ENCODE measurements at regions not wholly inside any gene's neighbourhood (a gene's known extent, or its start where the extent isn't known, plus 50 kb on each side); places are given as distances from the start of the nearest gene placed in this dataset.
"Not testable (repeated sequence)": the region's sequence is repeated elsewhere in the genome, so short reads cannot be mapped to it uniquely, and the experiment has no call there.

DNA sequence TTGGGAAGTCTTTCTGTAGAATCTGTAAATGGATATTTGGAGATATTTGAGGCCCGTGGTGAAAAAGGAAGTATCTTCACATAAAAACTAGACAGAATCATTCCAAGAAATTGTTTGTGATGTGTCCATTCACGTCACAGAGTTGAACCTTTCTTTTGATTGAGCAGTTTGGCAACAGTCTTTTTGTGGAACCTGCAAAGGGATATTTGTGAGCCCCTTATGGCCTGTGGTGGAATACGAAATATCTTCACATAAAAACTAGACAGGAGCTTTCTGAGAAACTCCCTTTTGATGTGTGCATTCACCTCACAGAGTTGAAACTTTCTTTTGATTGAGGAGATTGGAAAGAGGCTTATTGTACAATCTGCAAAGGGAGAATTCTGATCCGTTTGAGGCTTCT lies 2980.4 kb downstream of the TUBA3C start:
- DNase-seq (ENCODE audit: low spot score in 2 of 2) = peak in 1 of 2 donors; percentile 32
- intact Hi-C loops (cut with DNase I; ENCODE audit: low total_unique reads); H3K4me3 ChIP-seq (ENCODE audit: low read depth, poor library complexity, severe bottlenecking): not testable (repeated sequence)
- WGBS, 2 donors = 26 to 41% methylated on average over 3 to 4 of the region's 4 CpGs

DNA sequence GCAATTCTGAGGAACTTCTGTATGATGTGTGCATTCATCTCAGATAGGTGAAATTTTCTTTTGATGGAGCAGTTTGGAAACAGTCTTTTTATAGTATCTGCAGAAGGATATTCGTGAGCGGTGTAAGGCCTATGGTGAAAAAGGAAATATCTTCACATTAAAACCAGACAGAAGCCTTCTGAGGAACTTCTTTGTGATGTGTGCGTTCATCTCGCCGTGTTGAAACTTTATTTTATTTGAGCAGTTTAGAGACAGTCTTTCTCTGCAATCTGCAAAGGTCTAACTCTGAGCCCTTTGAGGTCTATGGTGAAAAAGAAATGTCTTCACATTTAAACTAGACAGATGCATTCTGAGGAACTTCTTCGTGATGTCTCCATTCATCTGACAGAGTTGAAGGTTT lies 3021.0 kb downstream of the TUBA3C start:
- WGBS, 2 donors = 47 to 57% methylated on average over 6 of the region's 6 CpGs
- intact Hi-C loops (cut with DNase I; ENCODE audit: low total_unique reads); H3K4me3 ChIP-seq (ENCODE audit: low read depth, poor library complexity, severe bottlenecking): not testable (repeated sequence)
- peak in 1 of 2 donors; percentile 76 for DNase-seq (ENCODE audit: low spot score in 2 of 2)

DNA sequence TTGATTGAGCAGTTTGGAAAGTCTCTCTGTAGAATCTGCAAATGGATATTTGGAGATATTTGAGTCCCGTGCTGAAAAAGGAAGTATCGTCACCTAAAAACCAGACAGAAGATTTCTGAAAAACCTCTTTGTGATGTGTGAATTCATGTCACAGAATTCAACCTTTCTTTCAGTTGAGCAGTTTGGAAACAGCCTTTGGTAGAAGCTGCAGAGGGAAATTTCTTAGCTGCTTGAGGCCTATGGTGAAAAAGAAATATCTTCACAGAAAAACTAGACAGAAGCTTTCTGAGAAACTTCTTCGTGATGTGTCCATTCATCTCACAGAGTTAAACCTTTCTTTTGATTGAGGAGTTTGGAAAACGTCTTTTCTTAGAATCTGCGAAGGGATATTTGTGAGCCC lies 3022.7 kb downstream of the TUBA3C start:
- intact Hi-C loops (cut with DNase I; ENCODE audit: low total_unique reads); H3K4me3 ChIP-seq (ENCODE audit: low read depth, poor library complexity, severe bottlenecking); DNase-seq (ENCODE audit: low spot score in 2 of 2): not testable (repeated sequence)
- 22 to 40% methylated on average over 1 to 2 of the region's 5 CpGs for WGBS, 2 donors

DNA sequence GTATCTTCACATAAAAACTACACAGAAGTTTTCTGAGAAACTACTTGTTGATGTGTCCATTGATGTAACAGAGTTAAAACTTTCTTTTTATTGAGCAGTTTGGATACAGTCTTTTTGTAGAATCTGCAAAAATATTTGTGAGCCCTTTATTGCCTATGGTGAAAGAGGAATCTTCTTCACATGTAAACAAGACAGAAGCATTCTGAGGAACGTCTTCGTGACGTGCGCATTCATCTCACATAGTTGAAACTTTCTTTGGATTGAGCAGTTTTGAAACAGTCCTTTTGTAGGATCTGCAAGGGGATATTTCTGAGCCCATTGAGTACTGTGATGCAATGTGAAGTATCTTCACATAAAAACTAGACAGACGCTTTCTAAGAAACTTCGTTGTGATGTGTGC lies 3023.6 kb downstream of the TUBA3C start:
- DNase-seq (ENCODE audit: low spot score in 2 of 2) = peak in 1 of 2 donors; percentile 86
- H3K4me3 ChIP-seq (ENCODE audit: low read depth, poor library complexity, severe bottlenecking); intact Hi-C loops (cut with DNase I; ENCODE audit: low total_unique reads): not testable (repeated sequence)
- WGBS, 2 donors = 64 to 66% methylated on average over 5 to 6 of the region's 6 CpGs

DNA sequence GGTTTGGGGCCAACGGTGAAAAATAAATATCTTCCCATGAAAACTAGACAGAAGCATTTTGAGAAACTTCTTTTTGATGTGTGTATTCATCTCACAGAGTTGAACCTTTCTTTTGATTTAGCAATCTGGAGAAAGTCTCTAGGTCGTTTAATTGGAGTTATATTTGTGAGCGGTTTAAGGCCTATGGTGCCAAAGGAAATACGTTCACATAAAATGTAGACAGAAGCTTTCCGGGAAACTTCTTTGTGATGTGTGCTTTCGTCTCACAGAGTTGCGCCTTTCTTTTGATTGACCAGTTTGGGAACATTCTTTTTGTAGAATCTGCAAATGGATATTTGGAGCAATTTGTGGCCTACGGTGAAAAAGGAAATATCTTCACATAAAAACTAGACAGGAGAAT lies 3028.8 kb downstream of the TUBA3C start:
- intact Hi-C loops (cut with DNase I; ENCODE audit: low total_unique reads); H3K4me3 ChIP-seq (ENCODE audit: low read depth, poor library complexity, severe bottlenecking): not testable (repeated sequence)
- 69 to 72% methylated on average over 8 of the region's 8 CpGs for WGBS, 2 donors
- DNase-seq (ENCODE audit: low spot score in 2 of 2) = peak in 1 of 2 donors; percentile 69

DNA sequence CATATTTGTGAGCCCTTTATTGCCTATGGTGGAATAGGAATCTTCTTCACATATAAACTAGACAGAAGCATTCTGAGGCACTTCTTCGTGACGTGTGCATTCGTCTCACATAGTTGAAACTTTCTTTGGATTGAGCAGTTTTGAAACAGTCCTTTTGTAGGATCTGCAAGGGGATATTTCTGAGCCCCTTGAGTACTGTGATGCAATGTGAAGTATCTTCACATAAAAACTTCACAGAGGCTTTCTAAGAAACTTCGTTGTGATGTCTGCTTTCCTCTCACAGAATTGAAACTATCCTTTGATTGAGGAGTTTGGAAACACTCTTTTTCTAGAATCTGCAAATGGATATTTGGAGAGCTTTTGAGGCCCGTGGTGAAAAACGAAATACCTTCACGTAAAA lies 3030.3 kb downstream of the TUBA3C start:
- peak in 1 of 2 donors; percentile 68 for DNase-seq (ENCODE audit: low spot score in 2 of 2)
- intact Hi-C loops (cut with DNase I; ENCODE audit: low total_unique reads); H3K4me3 ChIP-seq (ENCODE audit: low read depth, poor library complexity, severe bottlenecking): not testable (repeated sequence)
- WGBS, 2 donors = 67 to 70% methylated on average over 7 of the region's 7 CpGs

DNA sequence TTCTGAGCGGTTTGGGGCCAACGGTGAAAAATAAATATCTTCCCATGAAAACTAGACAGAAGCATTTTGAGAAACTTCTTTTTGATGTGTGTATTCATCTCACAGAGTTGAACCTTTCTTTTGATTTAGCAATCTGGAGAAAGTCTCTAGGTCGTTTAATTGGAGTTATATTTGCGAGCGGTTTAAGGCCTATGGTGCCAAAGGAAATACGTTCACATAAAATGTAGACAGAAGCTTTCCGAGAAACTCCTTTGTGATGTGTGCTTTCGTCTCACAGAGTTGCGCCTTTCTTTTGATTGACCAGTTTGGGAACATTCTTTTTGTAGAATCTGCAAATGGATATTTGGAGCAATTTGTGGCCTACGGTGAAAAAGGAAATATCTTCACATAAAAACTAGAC lies 3032.2 kb downstream of the TUBA3C start:
- WGBS, 2 donors = 75 to 79% methylated on average over 4 to 8 of the region's 10 CpGs
- intact Hi-C loops (cut with DNase I; ENCODE audit: low total_unique reads); H3K4me3 ChIP-seq (ENCODE audit: low read depth, poor library complexity, severe bottlenecking): not testable (repeated sequence)
- DNase-seq (ENCODE audit: low spot score in 2 of 2) = peak in 1 of 2 donors; percentile 75

DNA sequence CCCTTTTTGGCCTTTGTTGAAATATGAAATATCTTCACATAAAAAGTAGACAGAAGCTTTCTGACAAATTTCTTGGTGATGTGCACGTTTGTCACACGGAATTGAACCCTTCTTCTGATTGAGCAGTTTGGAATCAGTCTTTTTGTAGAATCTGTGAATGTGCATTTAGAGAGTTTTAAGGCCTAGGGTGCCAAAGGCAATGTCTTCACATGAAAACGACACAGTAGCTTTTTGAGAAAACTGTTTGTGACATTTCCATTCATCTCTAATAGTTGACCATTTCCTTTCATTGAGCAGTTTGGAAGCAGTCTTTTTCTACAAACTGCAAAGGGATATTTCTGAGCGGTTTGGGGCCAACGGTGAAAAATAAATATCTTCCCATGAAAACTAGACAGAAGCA lies 3036.0 kb downstream of the TUBA3C start:
- H3K4me3 ChIP-seq (ENCODE audit: low read depth, poor library complexity, severe bottlenecking); intact Hi-C loops (cut with DNase I; ENCODE audit: low total_unique reads): not testable (repeated sequence)
- peak in 1 of 2 donors; percentile 76 for DNase-seq (ENCODE audit: low spot score in 2 of 2)
- WGBS, 2 donors = 33 to 35% methylated on average over 5 of the region's 5 CpGs

DNA sequence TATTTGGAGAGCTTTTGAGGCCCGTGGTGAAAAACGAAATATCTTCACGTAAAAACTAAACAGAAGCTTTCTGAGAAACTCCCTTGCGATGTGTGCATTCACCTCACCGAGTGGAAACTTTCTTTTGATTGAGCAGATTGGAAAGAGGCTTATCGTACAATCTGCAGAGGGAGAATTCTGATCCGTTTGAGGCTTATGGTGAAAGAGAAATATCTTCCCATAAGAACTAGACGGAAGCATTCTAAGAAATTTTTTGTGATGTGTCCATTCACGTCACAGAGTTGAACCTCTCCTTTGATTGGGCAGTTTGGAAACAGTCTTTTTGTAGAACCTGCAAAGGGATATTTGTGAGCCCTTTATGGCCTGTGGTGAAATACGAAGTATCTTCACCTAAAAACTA lies 3040.3 kb downstream of the TUBA3C start:
- peak in 1 of 2 donors; percentile 54 for DNase-seq (ENCODE audit: low spot score in 2 of 2)
- intact Hi-C loops (cut with DNase I; ENCODE audit: low total_unique reads); H3K4me3 ChIP-seq (ENCODE audit: low read depth, poor library complexity, severe bottlenecking): not testable (repeated sequence)
- WGBS, 2 donors = 61 to 63% methylated on average over 9 of the region's 10 CpGs

DNA sequence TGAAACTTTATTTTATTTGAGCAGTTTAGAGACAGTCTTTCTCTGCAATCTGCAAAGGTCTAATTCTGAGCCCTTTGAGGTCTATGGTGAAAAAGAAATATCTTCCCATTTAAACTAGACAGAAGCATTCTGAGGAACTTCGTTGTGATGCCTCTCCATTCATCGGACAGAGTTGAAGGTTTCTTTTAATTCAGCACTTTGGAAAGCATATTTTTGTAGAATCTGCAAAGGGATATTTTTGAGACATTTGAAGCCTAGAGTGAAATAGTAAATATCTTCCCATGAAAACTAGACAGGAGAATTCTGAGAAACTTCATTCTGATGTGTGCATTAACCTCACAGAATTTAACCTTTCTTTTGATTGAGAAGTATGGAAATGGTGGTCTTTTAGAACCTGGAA lies 3044.8 kb downstream of the TUBA3C start:
- 48 to 50% methylated on average over 2 of the region's 2 CpGs for WGBS, 2 donors
- DNase-seq (ENCODE audit: low spot score in 2 of 2); intact Hi-C loops (cut with DNase I; ENCODE audit: low total_unique reads); H3K4me3 ChIP-seq (ENCODE audit: low read depth, poor library complexity, severe bottlenecking): not testable (repeated sequence)

DNA sequence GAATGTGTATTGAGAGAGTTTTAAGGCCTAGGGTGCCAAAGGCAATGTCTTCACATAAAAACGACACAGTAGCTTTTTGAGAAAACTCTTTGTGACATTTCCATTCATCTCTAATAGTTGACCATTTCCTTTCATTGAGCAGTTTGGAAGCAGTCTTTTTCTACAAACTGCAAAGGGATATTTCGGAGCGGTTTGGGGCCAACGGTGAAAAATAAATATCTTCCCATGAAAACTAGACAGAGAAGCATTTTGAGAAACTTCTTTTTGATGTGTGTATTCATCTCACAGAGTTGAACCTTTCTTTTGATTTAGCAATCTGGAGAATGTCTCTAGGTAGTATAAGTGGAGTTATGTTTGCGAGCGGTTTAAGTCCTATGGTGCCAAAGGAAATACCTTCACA lies 3052.9 kb downstream of the TUBA3C start:
- intact Hi-C loops (cut with DNase I; ENCODE audit: low total_unique reads) = not testable (repeated sequence)

DNA sequence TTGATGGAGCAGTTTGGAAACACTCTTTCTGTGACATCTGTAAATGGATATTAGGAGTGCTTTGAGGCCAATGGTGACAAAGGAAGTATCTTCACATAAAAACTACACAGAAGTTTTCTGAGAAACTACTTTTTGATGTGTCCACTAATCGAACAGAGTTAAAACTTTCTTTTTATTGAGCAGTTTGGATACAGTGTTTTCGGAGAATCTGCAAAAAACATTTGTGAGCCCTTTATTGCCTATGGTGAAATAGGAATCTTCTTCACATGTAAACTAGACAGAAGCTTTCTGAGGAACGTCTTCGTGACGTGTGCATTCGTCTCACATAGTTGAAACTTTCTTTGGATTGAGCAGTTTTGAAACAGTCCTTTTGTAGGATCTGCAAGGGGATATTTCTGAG lies 3068.2 kb downstream of the TUBA3C start:
- DNase-seq (ENCODE audit: low spot score in 2 of 2); H3K4me3 ChIP-seq (ENCODE audit: low read depth, poor library complexity, severe bottlenecking); intact Hi-C loops (cut with DNase I; ENCODE audit: low total_unique reads): not testable (repeated sequence)
- 50% methylated on average over 6 of the region's 6 CpGs for WGBS, 2 donors

More for the DNA sequence above, 3052.9 kb downstream of the TUBA3C start:
- 56 to 64% methylated on average over 6 of the region's 6 CpGs for WGBS, 2 donors
- peak in 1 of 2 donors; percentile 84 for DNase-seq (ENCODE audit: low spot score in 2 of 2)
- not testable (repeated sequence) for H3K4me3 ChIP-seq (ENCODE audit: low read depth, poor library complexity, severe bottlenecking)
